RWPE1 (cell line): ENCODE measurements at regions not wholly inside any gene's neighbourhood (a gene's known extent, or its start where the extent isn't known, plus 50 kb on each side); places are given as distances from the start of the nearest gene placed in this dataset.
A peak's percentile ranks its signal among the peaks of the same experiment; 100 is the strongest.

Experiments used
- CTCF ChIA-PET: fragments of 350-600 bp; sonication (Branson Sonifier 250); formaldehyde crosslinking; extraction: SDS; loops from one replicate; lab custom pipeline; 2021; lab: Yijun Ruan, JAX
- POLR2A ChIA-PET: fragments of 400-600 bp; formaldehyde crosslinking; extraction: SDS; loops from one replicate; lab custom pipeline; 2020; ENCODE audit warnings: antibody characterized with exemption; ENCODE audit not compliant: low non-redundant PET; lab: Yijun Ruan, JAX
- DNase-seq: peaks from one replicate; pipeline ENCODE4 v3.0.0; 2012; ENCODE audit warnings: low spot score
- H3K27ac ChIP-seq: fragments of 450-650 bp; 2 replicates; pipeline ENCODE4 v1.5.1; 2017
- TF ChIP-seq, protein P1 (sequence below): fragments of 450-650 bp; conservative IDR thresholded peaks from 2 replicates; pipeline ENCODE4 v1.5.1; 2017; ENCODE audit warnings: low read depth, mild to moderate bottlenecking

DNA sequence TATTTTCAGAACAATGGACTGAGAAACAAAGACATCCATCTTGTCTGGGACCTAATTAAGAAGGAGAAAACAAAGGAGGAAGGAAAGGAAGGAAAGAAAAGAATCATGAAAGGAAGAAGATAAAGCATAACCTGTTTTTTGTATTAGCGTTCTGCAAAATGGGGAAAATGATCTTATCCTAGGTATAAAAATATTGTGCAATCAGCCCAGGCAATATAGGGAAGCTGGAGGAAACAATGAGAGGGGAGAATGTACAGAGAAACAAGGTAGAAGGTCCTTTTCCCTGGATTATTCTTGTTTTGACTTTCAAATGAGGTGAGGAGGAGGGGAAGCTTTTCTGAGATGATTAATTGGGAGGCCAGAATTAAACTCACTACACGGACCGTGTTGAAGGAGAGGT, 177.9 kb downstream of the COX7C start:
- ChIA-PET POLR2A (no interaction called here), CTCF (no interaction called here)
- TF ChIP-seq, protein P1, sequence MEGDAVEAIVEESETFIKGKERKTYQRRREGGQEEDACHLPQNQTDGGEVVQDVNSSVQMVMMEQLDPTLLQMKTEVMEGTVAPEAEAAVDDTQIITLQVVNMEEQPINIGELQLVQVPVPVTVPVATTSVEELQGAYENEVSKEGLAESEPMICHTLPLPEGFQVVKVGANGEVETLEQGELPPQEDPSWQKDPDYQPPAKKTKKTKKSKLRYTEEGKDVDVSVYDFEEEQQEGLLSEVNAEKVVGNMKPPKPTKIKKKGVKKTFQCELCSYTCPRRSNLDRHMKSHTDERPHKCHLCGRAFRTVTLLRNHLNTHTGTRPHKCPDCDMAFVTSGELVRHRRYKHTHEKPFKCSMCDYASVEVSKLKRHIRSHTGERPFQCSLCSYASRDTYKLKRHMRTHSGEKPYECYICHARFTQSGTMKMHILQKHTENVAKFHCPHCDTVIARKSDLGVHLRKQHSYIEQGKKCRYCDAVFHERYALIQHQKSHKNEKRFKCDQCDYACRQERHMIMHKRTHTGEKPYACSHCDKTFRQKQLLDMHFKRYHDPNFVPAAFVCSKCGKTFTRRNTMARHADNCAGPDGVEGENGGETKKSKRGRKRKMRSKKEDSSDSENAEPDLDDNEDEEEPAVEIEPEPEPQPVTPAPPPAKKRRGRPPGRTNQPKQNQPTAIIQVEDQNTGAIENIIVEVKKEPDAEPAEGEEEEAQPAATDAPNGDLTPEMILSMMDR = no peak
- no peak overlapping the region for H3K27ac ChIP-seq
- DNase-seq = no peak

DNA sequence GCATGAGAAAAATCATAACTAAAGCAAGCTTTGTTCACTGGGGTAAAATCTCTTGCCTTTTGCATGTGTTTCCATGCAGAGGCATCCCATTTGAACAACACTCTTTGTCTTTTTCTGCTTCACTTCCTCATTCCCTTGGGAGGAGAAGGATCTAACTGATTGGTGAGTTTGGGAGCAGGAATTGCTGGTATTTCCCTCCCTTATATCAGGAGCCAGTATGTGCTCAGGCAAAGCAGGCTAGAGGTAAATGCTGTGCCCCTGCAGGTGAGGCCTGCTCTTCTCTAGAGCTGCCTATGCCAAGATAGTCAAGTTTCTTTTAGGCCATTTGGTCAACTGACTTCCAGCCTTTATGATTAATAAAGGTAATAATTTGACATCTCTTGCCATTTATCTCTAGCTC, 179.9 kb downstream of the COX7C start:
- H3K27ac ChIP-seq = no peak overlapping the region
- TF ChIP-seq, protein P1 = no peak
- DNase-seq = no peak
- POLR2A ChIA-PET = no interaction called here
- CTCF ChIA-PET = no interaction called here

DNA sequence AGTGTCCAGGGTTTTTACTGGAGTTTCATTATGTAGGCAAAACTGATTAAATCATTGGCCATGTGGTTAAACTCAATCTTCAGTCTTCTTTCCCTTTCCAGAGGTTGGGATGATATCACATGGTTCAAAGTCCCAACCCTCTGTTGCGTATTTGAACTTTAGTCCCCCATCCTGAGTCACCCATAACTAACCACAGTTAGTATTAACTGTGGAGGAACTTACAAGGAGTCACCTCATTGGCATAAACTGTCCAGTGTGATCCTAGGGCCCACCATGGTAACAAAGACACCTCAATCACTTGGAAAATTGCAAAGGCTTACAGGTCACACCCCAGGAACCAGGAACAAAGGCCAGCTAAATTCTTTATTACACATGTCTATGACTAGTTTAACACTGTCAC, 188.5 kb downstream of the COX7C start:
- TF ChIP-seq, protein P1 = no peak
- DNase-seq = no peak
- CTCF ChIA-PET = interaction anchor here (0.9 kb wide), 1 partner anchor 96 kb away, joined by 3 read pairs; no protein-coding TSS in a partner anchor
- H3K27ac ChIP-seq = no peak overlapping the region
- POLR2A ChIA-PET = no interaction called here

DNA sequence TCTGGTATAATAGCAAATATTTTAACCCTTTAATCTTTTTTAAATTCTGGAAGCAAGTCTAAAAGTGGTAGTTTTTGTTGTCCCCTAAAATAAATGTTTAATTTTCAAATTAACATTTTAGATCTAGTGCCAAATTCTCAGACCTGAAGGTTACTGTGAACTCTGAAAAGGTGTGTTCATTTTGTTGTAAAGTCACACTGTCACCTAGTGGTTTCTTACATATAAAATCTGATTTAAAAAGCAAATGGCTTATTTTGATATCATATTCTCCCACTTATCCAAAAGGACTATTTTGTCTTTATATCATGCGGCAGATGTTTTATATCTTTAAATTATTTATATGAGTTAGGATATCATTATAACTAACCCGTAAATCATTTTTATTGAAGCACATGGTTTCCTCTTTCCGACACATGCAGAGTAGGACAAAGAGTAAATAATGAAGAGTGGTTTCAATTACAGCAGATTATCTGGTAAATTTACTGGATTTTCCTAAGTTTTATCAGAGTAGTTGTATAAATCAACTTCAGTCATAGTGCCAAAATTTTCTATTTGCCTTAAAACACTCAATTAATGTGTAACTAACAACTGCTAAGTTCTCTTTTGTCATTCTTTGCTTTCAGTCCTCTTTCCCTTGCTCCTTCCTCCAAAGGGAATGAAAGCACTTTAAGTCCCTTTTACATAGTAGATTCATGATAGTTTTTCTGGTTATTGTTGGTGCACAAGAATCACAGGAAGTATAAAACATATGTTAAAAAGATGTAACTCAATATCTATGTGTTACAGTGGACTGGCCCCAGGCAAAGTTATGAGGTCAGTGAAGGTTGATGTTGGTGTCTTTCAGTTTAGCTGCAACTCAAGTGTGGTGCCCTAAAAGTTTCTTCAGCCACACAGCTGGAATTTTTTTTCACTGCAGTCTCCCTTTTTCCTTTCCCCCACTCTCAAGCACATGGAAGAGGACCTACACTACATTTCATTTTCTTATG, 189.6 kb downstream of the COX7C start:
- TF ChIP-seq, protein P1 = peak; percentile 21; the same call in 1 of the 2 replicates
- CTCF ChIA-PET = no interaction called here
- no peak for DNase-seq
- no peak overlapping the region for H3K27ac ChIP-seq
- POLR2A ChIA-PET = no interaction called here

DNA sequence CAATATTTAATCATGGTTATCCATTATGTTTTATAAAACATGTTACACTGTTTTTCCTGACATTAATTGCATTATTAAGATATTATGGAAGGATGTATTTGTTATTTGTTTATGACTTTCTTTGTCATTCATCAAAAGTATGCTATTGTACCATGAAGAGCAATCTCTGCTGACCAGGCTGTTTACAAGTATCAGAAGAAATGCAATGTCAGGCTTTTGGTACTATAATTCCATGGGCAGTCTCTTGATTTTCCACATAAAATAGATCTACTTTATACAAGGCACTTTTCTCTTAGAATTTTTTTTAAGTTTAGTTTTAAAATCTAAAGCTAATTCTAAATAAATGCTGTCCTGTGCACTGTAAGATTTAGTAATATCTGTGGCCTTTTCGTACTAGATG, 196.6 kb downstream of the COX7C start:
- DNase-seq = no peak
- POLR2A ChIA-PET = no interaction called here
- CTCF ChIA-PET = no interaction called here
- TF ChIP-seq, protein P1 = no peak
- no peak overlapping the region for H3K27ac ChIP-seq

DNA sequence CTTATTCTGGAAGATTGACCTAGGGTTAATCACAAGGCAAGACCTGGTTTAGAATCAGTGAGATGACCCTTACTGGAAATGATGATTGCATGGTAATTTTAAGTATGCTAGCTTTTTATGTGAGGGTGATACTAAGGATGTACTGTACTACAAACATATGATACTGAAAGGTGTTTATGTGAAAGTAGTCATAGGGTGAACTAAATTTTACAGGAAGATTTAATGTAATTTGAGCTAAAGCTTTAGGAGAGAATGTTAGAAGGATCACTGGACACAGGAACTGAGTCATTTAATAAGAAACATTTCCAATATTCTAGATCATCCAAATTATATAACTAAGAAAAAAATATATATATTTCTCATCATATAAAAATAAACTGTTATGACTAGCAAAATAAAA, 197.2 kb downstream of the COX7C start:
- ChIA-PET CTCF (no interaction called here), POLR2A (no interaction called here)
- TF ChIP-seq, protein P1 = no peak
- DNase-seq = no peak
- H3K27ac ChIP-seq = no peak overlapping the region
